ENCODE measurements at regions not wholly inside any gene's neighbourhood (a gene's known extent, or its start where the extent isn't known, plus 50 kb on each side); places are given as distances from the start of the nearest gene placed in this dataset.
A peak's percentile ranks its signal among the peaks of the same experiment; 100 is the strongest.

DNA sequence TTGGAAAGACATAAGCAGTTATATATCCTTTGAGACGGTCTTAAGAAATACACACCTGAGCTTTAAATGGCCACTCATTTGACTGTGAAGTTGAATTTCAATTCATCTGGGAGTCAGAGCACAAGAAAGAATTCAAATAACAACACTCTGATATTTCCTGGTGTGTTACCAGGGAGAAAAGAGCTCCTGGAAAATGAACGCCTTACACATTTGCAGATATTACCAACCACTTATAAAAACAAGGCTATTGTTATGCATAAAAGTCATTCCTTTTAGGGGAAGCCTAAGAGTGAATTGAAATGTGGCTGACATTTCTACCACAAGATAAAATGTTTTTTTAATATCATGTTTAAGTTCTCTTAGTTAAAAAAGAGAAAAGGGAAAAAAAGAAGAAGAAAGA lies 229.2 kb upstream of the PLEKHG7 start:
- H3K27ac ChIP-seq: no peak overlapping the region
- H3K9ac ChIP-seq (ENCODE audit: low read depth in 2 of 2, low read length in 2 of 2): no peak overlapping the region
- DNase-seq: no peak
- TF ChIP-seq, protein P1, sequence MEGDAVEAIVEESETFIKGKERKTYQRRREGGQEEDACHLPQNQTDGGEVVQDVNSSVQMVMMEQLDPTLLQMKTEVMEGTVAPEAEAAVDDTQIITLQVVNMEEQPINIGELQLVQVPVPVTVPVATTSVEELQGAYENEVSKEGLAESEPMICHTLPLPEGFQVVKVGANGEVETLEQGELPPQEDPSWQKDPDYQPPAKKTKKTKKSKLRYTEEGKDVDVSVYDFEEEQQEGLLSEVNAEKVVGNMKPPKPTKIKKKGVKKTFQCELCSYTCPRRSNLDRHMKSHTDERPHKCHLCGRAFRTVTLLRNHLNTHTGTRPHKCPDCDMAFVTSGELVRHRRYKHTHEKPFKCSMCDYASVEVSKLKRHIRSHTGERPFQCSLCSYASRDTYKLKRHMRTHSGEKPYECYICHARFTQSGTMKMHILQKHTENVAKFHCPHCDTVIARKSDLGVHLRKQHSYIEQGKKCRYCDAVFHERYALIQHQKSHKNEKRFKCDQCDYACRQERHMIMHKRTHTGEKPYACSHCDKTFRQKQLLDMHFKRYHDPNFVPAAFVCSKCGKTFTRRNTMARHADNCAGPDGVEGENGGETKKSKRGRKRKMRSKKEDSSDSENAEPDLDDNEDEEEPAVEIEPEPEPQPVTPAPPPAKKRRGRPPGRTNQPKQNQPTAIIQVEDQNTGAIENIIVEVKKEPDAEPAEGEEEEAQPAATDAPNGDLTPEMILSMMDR (IDR thresholded peaks at IDR 0.05): no peak
- no peaks in the 10 kb centered on the region for H3K9me3 ChIP-seq
- H3K36me3 ChIP-seq: no peaks in the 10 kb centered on the region
- no peak overlapping the region for H3K4me3 ChIP-seq
- H3K27me3 ChIP-seq: no peaks in the 10 kb centered on the region
- no peaks in the 10 kb centered on the region for H3K4me1 ChIP-seq
- intact Hi-C loops (cut with DNase I): no loop called here

DNA sequence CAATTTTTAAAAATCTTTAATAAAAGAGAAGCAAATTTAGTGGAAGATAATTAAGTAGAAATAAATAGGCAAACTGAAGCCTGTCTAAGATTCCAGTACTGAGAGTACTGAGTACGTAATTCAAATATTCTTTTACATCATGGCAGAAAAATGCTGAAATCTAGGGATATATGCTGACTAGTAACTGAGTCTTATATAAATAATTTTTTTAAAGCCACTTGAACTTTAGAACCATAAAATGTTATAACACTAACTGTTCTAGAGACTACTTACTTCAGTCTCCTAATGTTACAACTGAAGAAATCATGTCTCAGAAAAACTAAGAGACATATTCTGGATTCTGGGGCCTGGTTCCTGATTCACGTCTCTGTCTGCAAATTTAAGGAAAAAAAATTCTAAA lies 230.6 kb upstream of the PLEKHG7 start:
- TF ChIP-seq, protein P1 (IDR thresholded peaks at IDR 0.05): no peak
- no peaks in the 10 kb centered on the region for H3K36me3 ChIP-seq
- no peaks in the 10 kb centered on the region for H3K4me1 ChIP-seq
- H3K9ac ChIP-seq (ENCODE audit: low read depth in 2 of 2, low read length in 2 of 2): no peak overlapping the region
- H3K27me3 ChIP-seq: no peaks in the 10 kb centered on the region
- DNase-seq: no peak
- peak overlapping the region; percentile 30 for H3K27ac ChIP-seq
- H3K4me3 ChIP-seq: no peak overlapping the region
- no peaks in the 10 kb centered on the region for H3K9me3 ChIP-seq
- intact Hi-C loops (cut with DNase I): no loop called here

DNA sequence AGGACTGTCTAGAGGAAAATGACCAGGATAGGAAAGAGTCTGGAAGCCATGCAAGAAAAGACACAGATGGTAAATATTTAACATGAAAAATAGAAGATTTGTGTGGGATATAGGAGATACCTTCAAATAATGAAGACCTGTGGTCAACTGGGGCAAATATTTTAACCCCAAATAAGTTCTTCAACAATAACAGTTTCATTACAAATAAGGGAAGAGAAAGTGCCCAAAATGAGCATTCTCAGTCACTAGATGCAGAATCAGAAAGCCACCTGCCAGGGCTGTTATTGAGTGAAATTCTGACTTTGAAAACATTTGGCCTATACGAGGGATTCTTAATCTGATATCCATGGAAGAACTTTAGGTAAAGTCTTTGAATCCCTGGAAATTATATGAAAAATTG lies 231.2 kb upstream of the PLEKHG7 start:
- H3K4me1 ChIP-seq: no peaks in the 10 kb centered on the region
- no peak overlapping the region for H3K9ac ChIP-seq (ENCODE audit: low read depth in 2 of 2, low read length in 2 of 2)
- H3K27ac ChIP-seq: no peak overlapping the region
- H3K36me3 ChIP-seq: no peaks in the 10 kb centered on the region
- H3K9me3 ChIP-seq: no peaks in the 10 kb centered on the region
- no peaks in the 10 kb centered on the region for H3K27me3 ChIP-seq
- intact Hi-C loops (cut with DNase I): no loop called here
- no peak for DNase-seq
- TF ChIP-seq, protein P1 (IDR thresholded peaks at IDR 0.05): no peak
- H3K4me3 ChIP-seq: no peak overlapping the region

DNA sequence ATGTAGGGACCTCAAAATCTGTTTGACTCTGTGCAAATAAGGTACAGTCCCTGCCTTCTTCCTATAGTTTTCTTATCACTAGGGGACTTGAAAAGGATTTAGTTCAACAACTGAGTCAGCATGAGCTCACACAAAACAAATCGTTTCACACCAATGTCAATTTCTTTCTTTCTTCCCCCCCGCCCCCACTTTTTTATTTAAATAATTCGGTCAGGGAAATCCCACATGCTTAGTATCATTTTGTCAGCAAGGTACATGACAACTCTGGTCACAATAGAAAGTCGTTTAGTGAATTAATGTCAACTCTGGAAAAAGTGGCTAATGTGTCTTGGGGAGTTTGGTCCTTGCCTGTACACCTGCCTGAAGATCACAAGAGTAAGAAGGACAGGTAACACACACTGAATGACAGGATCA lies 232.2 kb upstream of the PLEKHG7 start:
- no peak overlapping the region for H3K27ac ChIP-seq
- no peak for DNase-seq
- H3K4me3 ChIP-seq: no peak overlapping the region
- H3K9me3 ChIP-seq: no peaks in the 10 kb centered on the region
- TF ChIP-seq, protein P1 (IDR thresholded peaks at IDR 0.05): no peak
- H3K36me3 ChIP-seq: no peaks in the 10 kb centered on the region
- intact Hi-C loops (cut with DNase I): no loop called here
- no peaks in the 10 kb centered on the region for H3K27me3 ChIP-seq
- H3K4me1 ChIP-seq: no peaks in the 10 kb centered on the region
- H3K9ac ChIP-seq (ENCODE audit: low read depth in 2 of 2, low read length in 2 of 2): no peak overlapping the region

DNA sequence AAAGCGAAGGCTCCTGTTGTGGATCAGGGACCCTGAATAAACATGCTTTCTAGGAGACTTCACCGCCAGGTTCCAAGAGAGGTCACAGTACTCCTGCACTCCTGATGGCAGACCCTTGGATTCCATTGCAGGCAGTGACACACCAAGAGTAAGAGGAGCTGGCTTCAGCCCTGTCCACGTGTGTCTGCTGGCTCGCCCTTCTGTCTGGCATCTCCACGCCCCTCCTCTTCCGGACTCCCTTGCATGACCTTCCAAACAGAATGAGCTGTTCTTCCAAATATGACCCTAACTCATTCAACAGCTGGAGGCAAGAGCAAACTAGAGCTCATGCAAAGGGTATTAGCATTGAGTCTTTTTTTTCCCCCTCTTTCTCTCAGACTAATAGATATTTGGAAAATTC lies 233.0 kb upstream of the PLEKHG7 start:
- DNase-seq: no peak
- intact Hi-C loops (cut with DNase I): no loop called here
- H3K27ac ChIP-seq: no peak overlapping the region
- H3K27me3 ChIP-seq: no peaks in the 10 kb centered on the region
- no peaks in the 10 kb centered on the region for H3K4me1 ChIP-seq
- H3K36me3 ChIP-seq: no peaks in the 10 kb centered on the region
- no peak overlapping the region for H3K9ac ChIP-seq (ENCODE audit: low read depth in 2 of 2, low read length in 2 of 2)
- H3K9me3 ChIP-seq: no peaks in the 10 kb centered on the region
- TF ChIP-seq, protein P1 (IDR thresholded peaks at IDR 0.05): no peak
- no peak overlapping the region for H3K4me3 ChIP-seq

All from colonic mucosa (tissue), 4 donors.